ENCODE measurements at regions not wholly inside any gene's neighbourhood (a gene's known extent, or its start where the extent isn't known, plus 50 kb on each side); places are given as distances from the start of the nearest gene placed in this dataset.

DNA sequence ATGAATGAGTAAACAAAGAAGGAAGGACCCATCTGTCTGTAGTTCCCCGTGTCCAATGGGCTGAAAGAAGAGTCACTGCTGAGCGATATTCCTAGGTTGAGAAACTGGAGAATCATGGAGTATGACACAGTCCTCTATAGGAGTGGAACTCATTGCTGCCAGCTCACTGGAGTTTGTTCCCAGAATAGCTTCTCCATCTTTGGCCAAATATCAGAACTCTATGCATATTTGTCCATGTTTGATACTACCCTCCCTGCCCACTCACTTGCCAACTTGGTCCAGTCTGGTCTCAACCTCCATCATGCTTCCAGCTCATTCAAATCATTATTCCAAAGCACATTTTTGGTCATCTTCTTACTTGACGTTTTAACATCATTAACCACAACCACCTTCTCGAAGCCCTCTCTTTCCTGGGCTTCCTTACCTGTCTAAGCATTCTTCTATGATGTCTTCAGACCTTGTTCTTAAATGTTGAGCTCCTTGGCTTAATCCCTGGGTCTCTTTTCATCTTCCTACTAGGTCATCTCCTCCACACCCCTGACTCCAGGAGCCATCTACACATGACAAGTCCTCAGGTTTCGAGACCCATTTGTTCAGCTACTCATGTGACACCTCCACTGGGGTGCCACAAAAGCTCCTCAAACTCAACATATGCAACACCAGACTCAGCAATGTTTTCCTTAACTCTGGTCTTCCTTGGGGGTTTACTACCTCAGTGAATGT is 221.6 kb downstream of the MYCN start:
- no peak for DNase-seq

DNA sequence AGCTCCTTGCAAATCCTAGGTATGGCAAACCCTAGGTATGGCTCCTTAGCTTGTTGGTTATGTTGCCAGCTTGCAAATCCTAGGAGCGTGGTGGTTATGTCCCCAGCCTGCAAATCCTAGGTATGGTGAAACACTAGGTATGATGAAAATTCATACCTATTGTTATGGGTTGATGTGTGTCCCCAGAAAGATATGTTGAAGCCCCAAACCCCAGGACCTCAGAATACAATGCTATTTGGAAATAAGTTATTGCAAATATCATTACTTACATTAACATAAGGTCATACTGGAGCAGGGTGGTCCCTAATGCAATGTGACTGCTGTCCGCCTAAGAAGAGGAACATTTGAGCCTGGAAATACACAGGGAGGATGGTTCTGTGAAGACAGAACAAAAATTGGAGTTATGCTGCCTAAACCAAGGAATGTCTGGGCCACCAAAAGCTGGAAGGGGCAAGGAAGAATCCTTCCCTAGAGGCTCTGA is 220.8 kb downstream of the MYCN start:
- DNase-seq, result no peak

DNA sequence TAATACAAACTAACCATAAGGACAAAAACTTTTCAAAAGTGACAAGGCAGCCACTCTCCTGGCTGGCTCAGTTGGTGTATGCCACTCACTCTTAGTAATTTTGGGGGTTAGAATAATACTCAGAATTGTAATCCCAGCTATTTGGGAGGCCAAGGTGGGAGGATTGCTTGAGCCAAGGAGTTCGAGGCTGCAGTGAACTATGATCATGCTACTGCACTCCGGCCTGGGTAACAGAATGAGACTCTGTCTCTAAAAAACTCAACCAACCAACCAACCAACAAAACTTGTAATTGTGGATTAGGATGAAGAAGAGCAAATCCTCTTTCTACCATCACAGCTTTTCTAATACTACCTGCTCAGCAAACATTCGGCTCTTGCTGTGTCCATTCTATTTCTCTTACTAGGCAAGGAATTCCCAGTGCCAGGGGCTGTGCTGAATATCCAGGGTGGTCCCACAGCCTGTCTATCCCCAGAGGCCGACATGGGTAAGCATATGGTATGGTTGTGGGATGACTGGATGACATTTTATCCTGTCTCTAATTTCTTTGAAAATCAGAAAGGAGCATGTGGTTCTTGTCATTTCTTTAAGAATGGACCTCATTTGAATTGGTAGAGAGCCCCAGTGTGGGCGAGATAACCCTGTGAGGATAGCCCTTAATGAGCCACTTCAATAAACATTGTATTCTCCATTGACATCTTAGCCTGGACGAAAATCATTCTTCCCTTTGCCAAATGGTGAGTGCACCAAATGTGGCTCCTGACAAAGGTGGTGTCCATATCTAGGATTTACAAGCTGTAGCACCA is 220.1 kb downstream of the MYCN start:
- DNase-seq, result no peak

DNA sequence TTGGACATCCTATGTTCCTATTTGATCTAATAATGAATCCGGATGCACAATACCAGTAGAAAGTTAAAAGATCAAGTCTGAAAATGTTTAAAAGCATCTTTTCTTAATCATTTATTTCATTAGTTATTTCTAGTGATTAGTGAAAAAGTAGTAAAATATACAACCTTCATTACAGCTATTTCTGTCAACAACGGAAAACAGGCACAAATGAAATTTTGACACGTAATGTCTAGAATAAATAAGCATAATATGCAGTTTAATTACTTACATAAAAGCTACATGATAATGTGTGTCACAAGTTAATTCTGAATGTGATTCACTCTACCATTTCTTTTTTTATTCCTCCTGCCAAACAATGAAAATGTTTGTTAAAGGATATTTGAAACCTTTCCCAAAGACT is 216.1 kb downstream of the MYCN start:
- DNase-seq, result no peak

DNA sequence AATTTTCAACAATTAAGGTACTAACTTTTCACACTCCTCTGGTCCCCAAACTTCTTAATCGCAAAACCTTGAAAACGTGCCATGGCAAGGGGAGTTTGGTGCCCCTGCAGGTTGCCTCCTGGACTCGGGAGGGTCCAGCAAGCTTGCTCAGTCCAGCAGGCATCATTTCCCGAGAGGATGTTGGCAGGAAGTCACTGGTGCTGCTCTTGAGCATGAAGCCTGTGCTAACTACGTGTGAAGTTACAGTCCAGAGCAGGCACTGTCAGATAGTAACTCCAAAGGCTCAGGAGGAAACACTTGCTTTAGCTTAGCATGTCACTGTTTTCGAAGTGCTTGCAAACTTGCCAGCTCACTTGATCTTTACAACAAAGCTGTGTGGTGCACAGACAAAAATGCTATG is 215.4 kb downstream of the MYCN start:
- no peak for DNase-seq

DNA sequence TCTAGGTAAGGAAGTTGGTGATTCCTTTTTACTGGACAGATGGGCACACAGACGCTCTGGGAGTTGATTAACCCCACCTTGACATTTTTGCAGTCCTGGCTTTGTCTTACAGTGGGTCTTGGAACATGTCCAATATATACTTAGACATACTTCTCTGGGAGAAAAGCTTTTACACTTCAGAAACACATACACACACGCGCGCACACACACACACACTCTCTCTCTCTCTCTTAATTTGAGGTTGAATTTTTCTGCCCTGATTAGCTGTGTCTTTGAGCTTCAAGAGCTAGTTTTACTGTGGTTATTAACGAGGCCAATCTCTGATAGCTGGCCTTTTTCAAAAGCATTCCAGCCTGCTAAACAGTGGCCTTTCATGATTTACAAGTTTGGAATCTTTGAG is 215.0 kb downstream of the MYCN start:
- DNase-seq, result no peak

DNA sequence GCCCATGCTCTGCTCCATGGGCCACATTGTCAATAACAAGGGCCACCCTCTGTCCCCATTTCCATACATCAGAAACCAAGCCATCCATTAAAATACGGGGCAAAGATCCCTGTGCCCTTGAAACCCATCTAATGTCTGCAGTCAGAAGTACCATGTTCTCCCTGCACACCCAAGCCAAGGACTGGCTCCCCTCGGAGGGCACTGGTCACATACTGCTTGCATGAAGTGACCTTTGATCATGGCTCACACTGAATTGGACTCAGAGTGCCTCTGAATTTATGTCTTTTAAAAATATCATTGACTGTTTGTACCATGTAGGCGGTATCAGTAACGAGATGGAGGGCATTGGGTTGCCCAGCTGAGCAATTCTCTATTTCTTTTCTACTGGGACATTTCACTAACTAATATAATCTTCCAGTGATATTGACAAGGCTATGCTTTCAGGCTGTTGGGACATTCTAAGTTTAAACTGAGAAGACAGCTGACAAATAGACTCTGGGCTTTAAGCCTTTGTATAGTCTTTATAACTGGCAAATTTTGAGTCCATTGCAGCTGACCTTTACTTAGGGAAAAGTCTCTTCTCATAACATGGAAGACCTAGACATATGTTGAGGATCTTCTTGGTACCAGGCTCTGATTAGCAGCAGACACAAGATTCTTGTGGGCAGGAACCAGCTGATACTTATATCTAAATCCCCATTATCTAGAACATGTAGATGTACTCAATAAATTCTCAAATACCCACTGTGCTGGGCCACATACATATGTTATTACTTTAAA is 214.3 kb downstream of the MYCN start:
- no peak for DNase-seq

DNA sequence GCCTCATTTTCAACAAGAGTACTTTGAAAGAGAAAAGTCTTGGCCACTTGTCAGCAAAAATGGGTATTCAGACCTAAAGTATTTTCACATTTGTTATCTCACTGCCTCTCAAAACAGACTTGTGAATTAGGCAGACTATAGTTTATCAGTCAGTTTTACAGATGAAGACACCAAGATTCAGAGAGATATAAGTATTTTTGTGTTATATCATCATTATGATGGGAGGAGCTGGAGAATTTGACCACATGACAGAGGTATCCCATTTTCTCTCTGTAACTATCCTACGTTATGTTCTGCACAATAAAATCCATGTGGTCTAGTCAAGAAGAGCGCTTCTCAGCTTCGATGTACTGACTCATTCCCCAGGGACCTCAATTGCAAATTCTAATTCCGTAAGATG is 213.7 kb downstream of the MYCN start:
- DNase-seq, result no peak

DNA sequence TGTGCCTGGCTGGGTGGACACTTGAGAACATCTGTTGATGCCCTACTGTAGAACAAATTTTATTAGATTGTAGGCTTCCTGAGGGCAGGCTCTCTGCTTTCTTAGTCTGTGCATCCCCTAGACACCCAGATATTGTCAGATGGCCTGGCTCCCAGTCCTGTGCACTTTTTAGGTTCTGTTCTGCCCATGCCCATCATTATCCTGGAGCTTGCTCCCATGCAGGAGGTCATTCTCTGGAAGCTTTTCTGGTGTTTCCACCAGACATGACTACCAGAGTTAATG is 213.3 kb downstream of the MYCN start:
- DNase-seq, result no peak

DNA sequence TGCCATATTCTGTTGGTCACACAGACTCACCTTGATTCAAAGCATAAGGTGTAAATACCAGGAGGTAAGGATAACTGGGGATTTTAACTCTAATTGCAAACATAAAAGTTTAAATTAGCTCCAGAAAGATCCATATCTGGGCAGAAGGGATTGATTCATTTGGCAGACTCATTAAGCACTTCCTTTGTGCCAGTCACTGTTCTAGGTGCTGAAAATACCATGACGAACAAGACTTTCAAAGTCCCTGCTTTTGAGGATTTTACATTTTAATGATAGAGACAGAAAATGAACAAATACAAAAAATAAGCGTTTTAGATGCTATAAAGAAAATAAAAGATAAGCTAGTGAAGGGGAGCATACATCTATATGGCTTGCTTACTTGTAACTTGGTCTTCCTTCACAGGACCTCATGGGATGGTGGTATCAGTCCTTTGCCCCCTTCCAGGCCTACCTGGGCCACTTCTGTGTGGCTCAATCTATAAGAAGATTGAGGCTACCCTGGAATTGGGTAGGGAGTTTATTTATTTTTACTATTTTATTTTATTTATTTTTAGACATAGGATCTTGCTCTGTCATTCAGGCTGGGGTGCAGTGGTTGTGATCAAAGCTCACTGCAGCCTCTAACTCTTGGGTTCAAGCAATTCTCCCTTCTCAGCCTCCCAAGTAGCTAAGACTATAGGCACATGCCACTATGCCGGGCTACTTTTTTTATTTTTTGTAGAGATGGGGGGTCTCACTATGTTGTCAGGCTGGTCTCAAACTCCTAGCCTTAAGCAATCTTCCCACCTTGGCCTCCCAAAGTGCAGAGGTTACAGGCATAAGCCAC is 212.8 kb downstream of the MYCN start:
- DNase-seq, result no peak

DNA sequence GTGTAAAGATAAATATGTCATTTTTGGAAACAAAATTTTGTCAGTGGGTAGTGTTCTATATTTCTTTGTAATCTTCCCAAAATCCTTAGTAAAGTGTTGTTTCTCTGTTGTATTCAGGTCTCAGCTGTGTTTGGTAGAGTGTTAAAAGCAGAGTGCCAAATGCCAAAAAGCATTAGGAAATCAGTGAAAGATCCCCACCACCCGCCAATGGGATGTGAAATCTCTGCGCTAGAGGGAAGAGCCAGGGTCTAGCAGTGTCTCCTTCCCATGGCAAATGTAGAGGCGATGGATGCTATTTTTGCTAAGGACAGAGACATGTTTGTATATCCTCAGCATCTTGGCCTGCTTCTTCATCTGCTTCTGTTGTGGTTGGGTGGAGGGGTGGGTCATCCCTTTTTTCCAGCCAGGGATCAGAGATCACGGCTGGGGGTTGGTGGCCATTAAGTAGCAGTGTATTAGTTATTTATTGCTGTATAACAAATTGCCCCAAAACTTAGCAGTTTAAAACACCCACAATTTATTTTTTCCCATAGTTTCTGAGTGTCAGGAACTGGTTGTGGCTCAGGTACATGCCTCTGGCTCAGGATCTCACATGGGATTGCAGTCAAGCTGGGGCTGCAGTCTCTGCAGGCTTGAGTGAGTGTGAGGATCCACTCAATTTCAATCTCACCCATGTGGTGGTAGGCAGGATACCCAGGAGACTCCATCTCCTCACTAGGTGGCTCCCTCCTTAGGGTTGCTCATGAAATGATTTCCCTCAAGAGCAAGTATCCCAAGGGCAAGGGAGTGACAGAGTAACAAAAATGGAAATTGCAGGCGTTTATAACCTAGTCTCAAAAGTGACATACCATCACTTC is 211.9 kb downstream of the MYCN start:
- no peak for DNase-seq

DNA sequence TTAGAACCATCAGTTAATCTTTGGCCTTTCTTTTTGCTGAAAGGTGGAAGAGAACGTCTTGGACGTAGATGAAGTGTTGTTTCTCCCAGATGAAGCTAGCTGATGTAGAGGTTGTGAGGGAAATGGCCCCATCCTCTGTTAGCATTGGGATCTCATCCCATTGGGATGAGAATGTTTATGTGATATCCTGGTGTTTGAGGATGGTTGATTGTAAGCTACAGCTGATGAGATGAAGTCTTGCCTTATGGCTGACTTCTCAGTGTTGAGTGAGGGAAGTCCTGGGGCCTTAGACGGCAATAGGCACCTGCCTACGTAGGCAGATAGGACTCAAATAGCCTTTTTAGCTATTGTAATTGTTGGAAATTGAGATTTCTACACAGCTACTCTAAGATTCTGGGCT is 211.3 kb downstream of the MYCN start:
- no peak for DNase-seq

DNA sequence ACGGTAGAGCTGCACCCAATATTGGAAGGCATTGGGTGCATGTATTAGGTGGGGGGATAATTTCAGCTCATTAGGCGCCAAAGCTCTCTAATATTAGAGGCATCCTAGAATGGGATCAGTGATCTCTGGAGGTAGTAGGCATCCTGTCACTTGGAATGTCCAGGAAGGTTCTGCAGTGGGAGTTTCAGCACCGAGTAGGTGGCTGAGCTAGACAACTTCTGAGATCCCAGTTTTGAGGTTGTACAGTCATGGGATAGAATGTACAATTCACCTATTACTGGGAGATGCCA is 210.9 kb downstream of the MYCN start:
- no peak for DNase-seq

DNA sequence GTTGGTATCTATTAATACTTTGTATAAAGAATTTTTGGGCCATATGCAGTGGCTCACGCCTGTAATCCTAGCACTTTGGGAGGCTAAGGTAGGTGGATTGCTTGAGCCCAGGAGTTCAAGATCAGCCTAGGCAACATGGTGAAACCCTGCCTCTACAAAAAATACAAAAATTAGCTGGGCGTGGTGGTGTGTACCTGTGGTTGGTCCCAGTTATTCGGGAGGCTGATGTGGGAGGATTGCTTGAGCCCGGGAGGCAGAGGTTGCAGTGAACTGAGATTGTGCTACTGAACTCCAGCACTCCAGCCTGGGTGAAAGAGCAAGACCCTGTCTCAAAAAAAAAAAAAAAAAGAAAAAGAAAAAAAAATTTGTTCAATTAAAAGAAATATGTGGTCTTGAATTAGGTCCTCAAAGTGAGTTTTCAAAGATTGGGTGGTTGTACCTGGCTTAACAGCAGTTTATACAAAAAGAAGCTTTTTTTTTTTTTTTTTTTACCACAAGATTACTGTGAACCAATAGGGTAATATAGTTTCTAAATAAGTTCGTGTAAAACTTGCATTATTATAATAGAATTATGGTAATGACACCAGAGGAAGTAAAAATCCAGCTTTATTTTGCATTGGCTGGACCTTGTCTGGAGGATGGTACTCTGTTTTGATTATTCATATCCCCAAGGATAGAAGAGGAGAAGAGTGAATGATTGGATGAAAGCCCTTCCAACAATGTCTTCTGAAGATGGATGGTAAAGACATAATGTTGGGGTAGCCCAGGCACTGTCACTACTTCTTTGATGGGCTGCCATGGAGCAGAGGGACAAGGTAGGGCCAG is 210.3 kb downstream of the MYCN start:
- no peak for DNase-seq

DNA sequence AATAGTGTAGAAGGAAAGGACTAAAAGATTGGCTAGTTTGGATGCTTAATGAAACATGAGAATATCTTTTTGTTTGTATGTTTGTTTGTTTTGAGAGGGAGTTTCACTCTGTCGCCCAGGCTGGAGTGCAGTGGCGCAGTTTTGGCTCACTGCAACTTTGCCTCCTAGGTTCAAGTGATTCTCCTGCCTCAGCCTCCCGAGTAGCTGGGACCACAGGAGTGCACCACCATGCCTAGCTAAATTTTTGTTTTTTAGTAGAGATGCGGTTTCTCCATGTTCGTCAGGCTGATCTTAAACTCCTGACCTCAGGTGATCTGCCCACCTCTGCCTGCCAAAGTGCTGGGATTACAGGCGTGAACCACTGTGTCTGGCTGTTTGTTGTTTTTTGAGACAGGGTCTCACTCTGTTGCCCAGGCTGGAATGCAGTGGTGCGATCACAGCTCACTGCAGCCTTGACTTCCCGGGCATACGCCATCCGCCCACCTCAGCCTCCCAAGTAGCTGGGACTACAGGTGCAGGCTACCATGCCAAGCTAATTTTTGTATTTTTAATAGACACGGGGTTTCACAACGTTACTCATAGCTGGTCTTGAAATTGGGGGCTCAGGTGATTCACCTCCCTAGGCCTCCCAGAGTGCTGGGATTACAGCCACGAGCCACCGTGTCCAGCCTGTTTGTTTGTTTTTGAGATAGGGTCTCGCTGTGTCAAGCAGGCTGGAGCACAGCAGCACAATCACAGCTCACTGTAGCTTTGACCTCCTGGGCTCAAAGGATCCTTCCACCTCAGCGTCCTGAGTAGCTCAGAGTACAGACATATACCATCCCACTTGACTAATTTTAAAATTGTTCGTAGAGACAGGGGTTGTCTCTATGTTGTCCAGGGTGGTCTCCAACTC is 209.2 kb downstream of the MYCN start:
- DNase-seq, result peak; percentile 0

DNA sequence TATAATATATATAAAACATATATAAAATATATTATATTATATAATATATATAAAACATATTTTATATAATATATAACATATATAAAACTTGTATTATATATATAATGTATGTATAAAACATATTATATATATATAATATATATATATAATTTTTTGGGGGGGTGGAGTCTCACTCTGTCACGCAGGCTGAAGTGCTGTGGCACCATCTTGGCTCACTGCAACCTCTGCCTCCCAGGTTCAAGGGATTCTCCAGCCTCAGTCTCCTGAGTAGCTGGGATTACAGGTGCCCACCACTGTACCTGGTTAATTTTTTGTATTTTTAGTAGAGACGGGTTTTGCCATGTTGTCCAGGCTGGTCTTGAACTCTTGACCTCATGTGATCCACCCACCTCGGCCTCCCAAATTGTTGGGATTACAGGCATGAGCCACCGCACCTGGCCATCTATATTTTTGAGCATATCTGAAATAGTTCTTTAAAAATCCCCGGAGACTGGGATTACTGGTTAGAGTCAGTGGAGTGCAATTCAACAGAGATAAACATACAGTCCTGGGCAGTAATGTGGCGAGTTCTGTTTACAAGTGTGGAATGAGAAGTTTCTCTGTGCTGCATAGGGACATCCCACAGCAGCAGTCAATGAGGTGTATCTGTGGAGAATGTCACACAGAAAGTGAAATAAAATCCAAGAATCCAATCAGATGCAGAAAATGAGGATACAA is 208.4 kb downstream of the MYCN start:
- DNase-seq, result peak; percentile 1

DNA sequence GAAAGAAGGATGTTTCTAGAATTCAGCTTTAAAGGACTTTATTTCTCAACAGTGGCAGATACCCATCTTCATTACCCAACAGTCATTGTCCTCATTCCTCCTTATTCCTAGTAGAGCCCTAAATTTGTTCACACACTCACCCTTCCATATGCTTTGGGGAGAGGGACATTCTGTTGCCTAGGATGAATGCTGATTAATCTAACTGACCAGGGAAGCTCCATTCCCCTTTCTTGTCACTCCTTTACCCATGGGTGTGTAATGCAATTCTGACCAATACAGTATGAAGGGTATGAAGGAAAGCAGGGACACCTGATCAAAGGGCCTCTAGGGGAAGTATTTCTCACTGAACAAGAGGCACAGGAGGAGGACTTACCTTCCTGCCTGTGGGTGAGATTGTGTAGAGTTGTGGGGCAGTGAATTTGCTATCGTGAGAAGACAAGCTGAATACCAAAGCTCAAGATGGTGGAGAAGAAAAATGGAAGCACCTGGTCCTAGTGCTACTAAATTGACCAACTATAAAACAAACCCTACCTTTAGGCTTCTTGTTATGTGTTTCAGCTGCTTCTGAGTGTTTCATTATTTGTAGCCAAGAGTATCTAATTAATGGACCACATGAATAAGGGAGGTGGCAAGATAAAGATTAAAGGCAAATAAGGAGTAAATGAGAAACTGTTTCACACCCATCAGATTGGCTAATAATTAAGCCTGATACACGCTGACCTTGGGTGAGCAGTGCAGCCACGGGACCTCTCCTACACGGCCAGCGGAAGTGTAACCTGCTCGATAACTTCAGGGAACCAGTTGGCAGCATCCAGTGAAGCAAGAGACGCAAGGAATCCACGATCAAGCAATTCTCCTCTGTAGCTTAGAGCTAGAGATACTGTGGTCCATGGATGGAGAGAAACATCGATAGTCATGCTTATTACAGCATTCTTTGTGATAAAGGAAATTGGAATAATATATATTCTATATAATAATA is 202.3 kb downstream of the MYCN start:
- peak; percentile 15 for DNase-seq

DNA sequence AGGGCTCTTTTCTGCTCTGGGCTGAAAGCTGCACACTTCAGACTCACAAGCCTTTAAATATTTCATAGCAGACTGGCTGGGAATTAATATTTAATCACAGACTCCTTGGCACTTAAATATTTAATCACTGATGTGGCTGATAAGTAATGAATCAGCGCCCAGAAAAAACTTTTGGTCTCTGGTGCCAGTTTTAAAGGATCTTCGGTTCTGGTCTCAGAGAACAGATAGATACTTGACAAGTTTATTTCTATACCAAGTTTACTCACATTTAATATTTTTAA is 201.2 kb downstream of the MYCN start:
- DNase-seq, result no peak

Measured in RPMI8226 (cell line).